Right lobe of liver (tissue), 6 donors: ENCODE measurements at regions not wholly inside any gene's neighbourhood (a gene's known extent, or its start where the extent isn't known, plus 50 kb on each side); places are given as distances from the start of the nearest gene placed in this dataset.

Source experiments
- ATAC-seq, 4 donors: fragments of 200-7000 bp; cut with Tn5 transposase; one replicate each; pipeline ENCODE4 v1.9.1; 2020; ENCODE audit warnings: mild to moderate bottlenecking in 4 of 4, moderate library complexity in 4 of 4
- DNase-seq, 3 donors: peaks; one replicate each; pipeline ENCODE4 v3.0.0-alpha.2; 2020
- H3K27ac ChIP-seq, 3 donors: fragments of 200-600 bp; one replicate each; pipeline ENCODE4 v1.8.0; 2022
- H3K27me3 ChIP-seq, 2 donors: fragments of 200-600 bp; one replicate each; pipeline ENCODE4 v1.8.0; 2022
- H3K36me3 ChIP-seq, 4 donors: fragments of 200-600 bp; sonication (generic) in 1 of 4; one replicate each; pipeline versions ENCODE4 v1.5.1 to v1.8.0; 2017 to 2022; ENCODE audit warnings: control low read depth in 1 of 4
- H3K4me1 ChIP-seq, 4 donors: fragments of 200-600 bp; sonication (generic) in 1 of 4; one replicate each; pipeline versions ENCODE4 v1.5.1 to v1.8.0; 2017 to 2022; ENCODE audit warnings: control low read depth in 1 of 4
- H3K4me3 ChIP-seq, 3 donors: fragments of 200-600 bp; one replicate each; pipeline ENCODE4 v1.8.0; 2022
- H3K9me3 ChIP-seq, 4 donors: fragments of 200-600 bp; sonication (generic) in 1 of 4; one replicate each; pipeline versions ENCODE4 v1.5.1 to v1.8.0; 2017 to 2022; ENCODE audit warnings: control low read depth in 1 of 4
- CTCF ChIP-seq, 4 donors: fragments of 200-600 bp in 3 of 4; fragments of 450-650 bp in 1 of 4; IDR thresholded peaks; one replicate each; pipeline versions ENCODE4 v1.5.1 to v1.8.0; 2016 to 2022; ENCODE audit warnings: antibody characterized with exemption in 4 of 4, mild to moderate bottlenecking in 2 of 4
- POLR2A ChIP-seq: fragments of 450-650 bp; IDR thresholded peaks from one replicate; pipeline ENCODE4 v1.6.1; 2017; ENCODE audit warnings: antibody characterized with exemption, mild to moderate bottlenecking
- WGBS: methylation state at CpG from one replicate; pipeline ENCODE4 v1.1.6; 2018; ENCODE audit warnings: low coverage, low lambda C conversion rate; ENCODE audit not compliant: insufficient coverage; ENCODE audit errors: missing lambda C conversion rate; 5-methylcytosine and 5-hydroxymethylcytosine counted together
- intact Hi-C, 2 donors: fragments of 100-400 bp; cut with DNase I; formaldehyde crosslinking; loops; one replicate each; pipeline versions ENCODE4 v1.11.2 to v1.14.1; 2022
- donor health status: DM: no; HTN: yes; CAD: no.
- donor health status: DM: no; HTN: no; CAD: no.
- donor health status: DM: no; HTN: no; CAD: no.
- donor health status: DM: no; HTN: yes; CAD: no.
- donor health status: DM: no; HTN: yes; CAD: no.

GRCh38 chr3:157602424-157602823, 99.2 kb upstream of the VEPH1 start:
- no peak for ATAC-seq
- Histone ChIP-seq H3K27ac (no peak overlapping the region), H3K9me3 (no peaks in the 10 kb centered on the region), H3K4me1 (no peaks in the 10 kb centered on the region), H3K4me3 (no peak overlapping the region), H3K27me3 (no peaks in the 10 kb centered on the region), H3K36me3 (no peaks in the 10 kb centered on the region)
- TF ChIP-seq POLR2A (no peak), CTCF (IDR thresholded peaks at IDR 0.05) (no peak)
- intact Hi-C loops, result no loop called here
- DNase-seq, result no peak
- WGBS, result 21% methylated on average over 1 of the region's 1 CpG

- Histone ChIP-seq H3K27me3 (no peaks in the 10 kb centered on the region), H3K4me1 (no peaks in the 10 kb centered on the region), H3K27ac (no peak overlapping the region), H3K36me3 (no peaks in the 10 kb centered on the region), H3K9me3 (no peaks in the 10 kb centered on the region), H3K4me3 (no peak overlapping the region)
- 42% methylated on average over 4 of the region's 5 CpGs for WGBS
- TF ChIP-seq POLR2A (no peak), CTCF (IDR thresholded peaks at IDR 0.05) (no peak)
- no peak for ATAC-seq
- DNase-seq, result no peak
- intact Hi-C loops, result no loop called here
Measured at GRCh38 chr3:157595259-157595658, 92.0 kb upstream of the VEPH1 start.

GRCh38 chr3:157594413-157594812, 91.2 kb upstream of the VEPH1 start:
- intact Hi-C loops, result no loop called here
- Histone ChIP-seq H3K27ac (no peak overlapping the region), H3K9me3 (no peaks in the 10 kb centered on the region), H3K4me3 (no peak overlapping the region), H3K27me3 (no peaks in the 10 kb centered on the region), H3K4me1 (no peaks in the 10 kb centered on the region), H3K36me3 (no peaks in the 10 kb centered on the region)
- no peak for DNase-seq
- WGBS, result 55% methylated on average over 4 of the region's 4 CpGs
- ATAC-seq, result no peak
- TF ChIP-seq CTCF (IDR thresholded peaks at IDR 0.05) (no peak), POLR2A (no peak)

- no peaks in the 10 kb centered on the region for H3K27me3 ChIP-seq
- H3K4me3 ChIP-seq, result no peak overlapping the region
- H3K9me3 ChIP-seq, result no peaks in the 10 kb centered on the region
- TF ChIP-seq POLR2A, result no peak
- TF ChIP-seq CTCF (IDR thresholded peaks at IDR 0.05), result no peak
- 72% methylated on average over 6 of the region's 6 CpGs for WGBS
- H3K36me3 ChIP-seq, result no peaks in the 10 kb centered on the region
- DNase-seq, result no peak
- no peak overlapping the region for H3K27ac ChIP-seq
- ATAC-seq, result no peak
- intact Hi-C loops, result no loop called here
- no peaks in the 10 kb centered on the region for H3K4me1 ChIP-seq
Measured at GRCh38 chr3:157592769-157593168, 89.6 kb upstream of the VEPH1 start.

GRCh38 chr3:157590273-157590672, 87.1 kb upstream of the VEPH1 start:
- DNase-seq (no peak), ATAC-seq (no peak)
- no peak overlapping the region for H3K27ac ChIP-seq
- H3K9me3 ChIP-seq, result no peaks in the 10 kb centered on the region
- no peaks in the 10 kb centered on the region for H3K27me3 ChIP-seq
- no peaks in the 10 kb centered on the region for H3K4me1 ChIP-seq
- H3K36me3 ChIP-seq, result no peaks in the 10 kb centered on the region
- H3K4me3 ChIP-seq, result no peak overlapping the region
- WGBS, result 19% methylated on average over 1 of the region's 1 CpG
- TF ChIP-seq CTCF (IDR thresholded peaks at IDR 0.05), result no peak
- no peak for TF ChIP-seq POLR2A
- intact Hi-C loops, result no loop called here
